ENCODE measurements at regions not wholly inside any gene's neighbourhood (a gene's known extent, or its start where the extent isn't known, plus 50 kb on each side); places are given as distances from the start of the nearest gene placed in this dataset.

DNA sequence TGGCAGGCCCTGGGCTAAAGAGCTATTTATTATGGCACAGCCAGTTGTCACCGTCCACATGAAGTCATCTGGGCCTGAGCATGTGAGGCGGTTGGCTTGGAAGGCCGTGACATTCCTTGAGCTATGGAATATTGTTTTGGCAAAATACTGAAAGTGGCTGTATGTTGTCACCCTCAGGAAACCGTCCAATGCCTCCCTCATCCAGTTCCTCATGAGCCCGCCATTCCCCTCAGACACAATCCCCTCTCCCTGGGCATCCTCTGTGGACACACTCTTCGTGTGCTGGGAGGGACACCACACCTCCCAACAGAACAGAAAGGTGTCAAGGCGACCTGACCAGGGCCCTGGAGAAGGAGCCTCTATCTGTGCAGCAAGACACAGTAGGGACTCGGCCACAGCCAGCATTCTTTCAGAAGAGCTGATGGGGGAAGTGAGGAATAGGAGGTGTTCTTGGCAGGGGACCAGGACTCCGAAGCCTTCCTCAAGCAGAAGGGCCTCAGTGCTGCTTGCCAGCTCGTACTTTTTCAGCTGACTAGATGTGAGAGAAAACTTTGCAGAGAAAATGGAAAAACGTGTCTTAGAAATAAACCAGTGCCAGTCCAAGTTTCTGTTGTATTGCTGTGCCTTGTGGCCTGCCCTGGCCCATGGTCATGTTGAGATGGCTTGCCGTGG lies 120.5 kb downstream of the SOD2 start:
- WGBS, 2 donors, result 60 to 62% methylated on average over 12 of the region's 12 CpGs
- Histone ChIP-seq H3K27me3 (no peaks in the 10 kb centered on the region), H3K27ac (no peak overlapping the region)

DNA sequence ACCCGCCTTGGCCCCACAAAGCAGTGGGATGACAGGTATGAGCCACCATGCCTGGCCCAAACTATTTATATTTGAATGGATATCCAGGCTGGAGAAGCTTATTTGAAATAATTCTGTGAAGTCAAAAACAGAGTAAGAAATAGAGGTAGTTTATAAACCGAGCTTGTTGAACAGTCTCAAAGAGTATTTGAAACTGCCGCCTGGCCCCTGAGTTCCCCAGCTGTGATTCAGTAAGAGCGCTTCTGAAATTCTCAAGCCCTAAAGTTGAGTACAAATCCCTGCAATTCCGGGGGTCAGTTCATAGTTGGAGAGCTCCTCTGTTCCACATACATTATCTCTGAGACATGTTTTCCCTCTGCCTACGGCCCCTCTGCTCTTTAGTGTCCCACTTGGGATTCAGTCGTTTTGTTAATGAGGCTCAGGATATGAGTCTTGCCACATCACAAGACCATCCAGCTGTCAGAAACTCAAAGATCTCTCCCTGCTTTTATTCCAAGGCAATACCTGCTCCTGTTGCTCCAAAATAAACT lies 127.8 kb downstream of the SOD2 start:
- TF ChIP-seq, protein P1, sequence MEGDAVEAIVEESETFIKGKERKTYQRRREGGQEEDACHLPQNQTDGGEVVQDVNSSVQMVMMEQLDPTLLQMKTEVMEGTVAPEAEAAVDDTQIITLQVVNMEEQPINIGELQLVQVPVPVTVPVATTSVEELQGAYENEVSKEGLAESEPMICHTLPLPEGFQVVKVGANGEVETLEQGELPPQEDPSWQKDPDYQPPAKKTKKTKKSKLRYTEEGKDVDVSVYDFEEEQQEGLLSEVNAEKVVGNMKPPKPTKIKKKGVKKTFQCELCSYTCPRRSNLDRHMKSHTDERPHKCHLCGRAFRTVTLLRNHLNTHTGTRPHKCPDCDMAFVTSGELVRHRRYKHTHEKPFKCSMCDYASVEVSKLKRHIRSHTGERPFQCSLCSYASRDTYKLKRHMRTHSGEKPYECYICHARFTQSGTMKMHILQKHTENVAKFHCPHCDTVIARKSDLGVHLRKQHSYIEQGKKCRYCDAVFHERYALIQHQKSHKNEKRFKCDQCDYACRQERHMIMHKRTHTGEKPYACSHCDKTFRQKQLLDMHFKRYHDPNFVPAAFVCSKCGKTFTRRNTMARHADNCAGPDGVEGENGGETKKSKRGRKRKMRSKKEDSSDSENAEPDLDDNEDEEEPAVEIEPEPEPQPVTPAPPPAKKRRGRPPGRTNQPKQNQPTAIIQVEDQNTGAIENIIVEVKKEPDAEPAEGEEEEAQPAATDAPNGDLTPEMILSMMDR (IDR thresholded peaks at IDR 0.05), result no peak
- H3K36me3 ChIP-seq, result no peaks in the 10 kb centered on the region
- intact Hi-C loops (cut with DNase I), result no loop called here
- 60 to 66% methylated on average over 7 of the region's 7 CpGs for WGBS, 2 donors
- DNase-seq, result no peak
- H3K27me3 ChIP-seq, result no peaks in the 10 kb centered on the region
- peaks cover 0 to 13% (median 0%) of the 10 kb centered on the region in 11 donors for H3K9me3 ChIP-seq
- no peak overlapping the region for H3K4me3 ChIP-seq
- no peak for ATAC-seq
- no peaks in the 10 kb centered on the region for H3K4me1 ChIP-seq
- no peak overlapping the region for H3K27ac ChIP-seq

More for the DNA sequence above, 120.5 kb downstream of the SOD2 start:
- Histone ChIP-seq H3K4me3 (no peak overlapping the region), H3K36me3 (no peaks in the 10 kb centered on the region), H3K9me3 (peaks cover 0 to 13% (median 0%) of the 10 kb centered on the region in 11 donors), H3K4me1 (no peaks in the 10 kb centered on the region)
- ATAC-seq, result peak in 1 of 8 donors; percentile 16
- DNase-seq, result no peak
- TF ChIP-seq, protein P1 (IDR thresholded peaks at IDR 0.05), result no peak
- intact Hi-C loops (cut with DNase I), result no loop called here

DNA sequence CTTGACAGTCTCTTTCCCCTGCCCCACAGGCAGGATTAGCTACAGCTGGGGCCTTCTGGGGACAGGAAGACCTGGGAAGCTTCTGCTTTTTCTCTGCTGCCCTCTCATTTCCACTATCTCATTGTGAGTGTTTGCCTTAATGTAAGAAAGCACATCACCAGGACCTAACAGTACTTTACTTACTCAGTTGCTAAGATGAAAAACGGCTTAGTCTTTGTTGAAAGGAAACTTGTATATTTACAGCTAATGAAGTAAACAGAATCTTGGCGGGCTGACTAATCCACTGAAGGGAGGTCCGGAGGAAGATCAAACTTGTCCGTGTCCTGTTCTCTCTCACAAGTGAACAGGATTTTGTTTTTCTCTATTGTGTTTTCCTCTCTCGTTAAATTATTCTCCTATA lies 128.6 kb downstream of the SOD2 start:
- no peak for DNase-seq
- Histone ChIP-seq H3K4me3 (no peak overlapping the region), H3K9me3 (peaks cover 0 to 7% (median 0%) of the 10 kb centered on the region in 11 donors), H3K27ac (no peak overlapping the region), H3K27me3 (no peaks in the 10 kb centered on the region), H3K36me3 (no peaks in the 10 kb centered on the region), H3K4me1 (no peaks in the 10 kb centered on the region)
- TF ChIP-seq, protein P1 (IDR thresholded peaks at IDR 0.05), result no peak
- intact Hi-C loops (cut with DNase I), result no loop called here
- ATAC-seq, result no peak
- WGBS, 2 donors, result 75 to 87% methylated on average over 5 of the region's 5 CpGs

DNA sequence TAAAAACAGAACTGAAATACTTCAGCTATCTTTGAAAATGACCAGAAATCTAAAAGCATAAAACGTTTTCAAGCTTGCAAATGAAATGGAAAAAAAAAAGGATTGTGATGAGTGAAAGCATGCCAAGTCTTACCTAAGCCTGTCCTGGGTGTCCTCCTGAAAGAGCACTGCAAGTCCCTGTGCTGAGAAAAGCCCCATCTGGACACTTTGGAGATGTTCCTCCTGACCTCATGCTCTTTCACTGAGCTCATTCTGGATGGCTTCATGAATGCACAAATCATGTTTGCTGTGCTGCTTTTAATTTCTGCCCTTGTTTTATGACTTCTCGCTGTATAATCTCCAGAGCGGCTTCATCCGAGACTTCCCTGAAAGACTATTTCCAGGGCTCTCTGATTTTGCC lies 136.0 kb downstream of the SOD2 start:
- DNase-seq (no peak), ATAC-seq (peak in 6 of 8 donors; percentile 52 to 92 (median 76))
- H3K4me1 ChIP-seq, result peaks cover 0 to 3% (median 0%) of the 10 kb centered on the region in 9 donors
- 60 to 61% methylated on average over 4 of the region's 4 CpGs for WGBS, 2 donors
- no peaks in the 10 kb centered on the region for H3K36me3 ChIP-seq
- no peaks in the 10 kb centered on the region for H3K9me3 ChIP-seq
- intact Hi-C loops (cut with DNase I), result no loop called here
- H3K27me3 ChIP-seq, result no peaks in the 10 kb centered on the region
- H3K27ac ChIP-seq, result no peak overlapping the region
- TF ChIP-seq, protein P1 (IDR thresholded peaks at IDR 0.05), result no peak
- no peak overlapping the region for H3K4me3 ChIP-seq
